ENCODE measurements at regions not wholly inside any gene's neighbourhood (a gene's known extent, or its start where the extent isn't known, plus 50 kb on each side); places are given as distances from the start of the nearest gene placed in this dataset.

- no peak for DNase-seq (ENCODE audit: low spot score)
Measured at GRCh38 chr3:44092497-44092896, 149.2 kb upstream of the TOPAZ1 start.

- no peak for DNase-seq (ENCODE audit: low spot score)
Measured at GRCh38 chr3:44093531-44093930, 148.2 kb upstream of the TOPAZ1 start.

- no peak for DNase-seq (ENCODE audit: low spot score)
Measured at GRCh38 chr3:44098656-44099415, 142.8 kb upstream of the TOPAZ1 start.

GRCh38 chr3:44099566-44100297 is 142.0 kb upstream of the TOPAZ1 start:
- DNase-seq (ENCODE audit: low spot score) = no peak

- DNase-seq (ENCODE audit: low spot score) = no peak
Measured at GRCh38 chr3:44100298-44100695, 141.4 kb upstream of the TOPAZ1 start.

- no peak for DNase-seq (ENCODE audit: low spot score)
Measured at GRCh38 chr3:44104043-44104442, 137.6 kb upstream of the TOPAZ1 start.

- DNase-seq (ENCODE audit: low spot score) = no peak
Measured at GRCh38 chr3:44104668-44105321, 136.9 kb upstream of the TOPAZ1 start.

GRCh38 chr3:44105571-44105970 is 136.1 kb upstream of the TOPAZ1 start:
- DNase-seq (ENCODE audit: low spot score) = no peak

- DNase-seq (ENCODE audit: low spot score) = no peak
Measured at GRCh38 chr3:44106756-44107155, 134.9 kb upstream of the TOPAZ1 start.

GRCh38 chr3:44108481-44108880 is 133.2 kb upstream of the TOPAZ1 start:
- DNase-seq (ENCODE audit: low spot score) = no peak

GRCh38 chr3:44109771-44110361 is 131.8 kb upstream of the TOPAZ1 start:
- no peak for DNase-seq (ENCODE audit: low spot score)

- DNase-seq (ENCODE audit: low spot score) = no peak
Measured at GRCh38 chr3:44110648-44111047, 131.0 kb upstream of the TOPAZ1 start.

GRCh38 chr3:44111482-44111881 is 130.2 kb upstream of the TOPAZ1 start:
- DNase-seq (ENCODE audit: low spot score) = no peak

GRCh38 chr3:44114142-44114541 is 127.5 kb upstream of the TOPAZ1 start:
- no peak for DNase-seq (ENCODE audit: low spot score)

GRCh38 chr3:44117239-44117638 is 124.4 kb upstream of the TOPAZ1 start:
- DNase-seq (ENCODE audit: low spot score) = no peak

GRCh38 chr3:44117736-44118135 is 124.0 kb upstream of the TOPAZ1 start:
- no peak for DNase-seq (ENCODE audit: low spot score)

GRCh38 chr3:44120721-44121582 is 120.7 kb upstream of the TOPAZ1 start:
- no peak for DNase-seq (ENCODE audit: low spot score)

- DNase-seq (ENCODE audit: low spot score) = no peak
Measured at GRCh38 chr3:44125246-44125645, 116.4 kb upstream of the TOPAZ1 start.

- no peak for DNase-seq (ENCODE audit: low spot score)
Measured at GRCh38 chr3:44125882-44126281, 115.8 kb upstream of the TOPAZ1 start.

GRCh38 chr3:44128057-44128775 is 113.5 kb upstream of the TOPAZ1 start:
- DNase-seq (ENCODE audit: low spot score) = no peak

GRCh38 chr3:44130249-44130648 is 111.4 kb upstream of the TOPAZ1 start:
- DNase-seq (ENCODE audit: low spot score) = no peak
